HEK293 (cell line): ENCODE measurements at regions not wholly inside any gene's neighbourhood (a gene's known extent, or its start where the extent isn't known, plus 50 kb on each side); places are given as distances from the start of the nearest gene placed in this dataset.

Source experiments
- CTCF ChIA-PET: fragments of 350-600 bp; formaldehyde crosslinking; extraction: SDS; loops from one replicate; lab custom pipeline; 2021; ENCODE audit warnings: antibody characterized with exemption; lab: Yijun Ruan, JAX
- POLR2A ChIA-PET: fragments of 300-600 bp; formaldehyde crosslinking; extraction: SDS; loops from one replicate; lab custom pipeline; 2020; ENCODE audit warnings: antibody characterized with exemption, inconsistent platforms; lab: Yijun Ruan, JAX
- H3K27ac ChIP-seq: fragments of 200-500 bp; sonication (Bioruptor generic); 2 replicates; pipeline ENCODE4 v1.5.1; 2014; ENCODE audit warnings: low read depth, low read length, control low read depth, inconsistent platforms; ENCODE audit errors: extremely low read depth
- H3K36me3 ChIP-seq, 2 experiments: fragments of 200-500 bp in 1 of 2; sonication (Bioruptor generic) in 1 of 2; 1 replicate in 1 of 2; 2 replicates in 1 of 2; pipeline ENCODE4 v1.5.1; 2014 to 2017; ENCODE audit warnings: inconsistent platforms in 2 of 2, low read length in 2 of 2; ENCODE audit not compliant: control insufficient read depth in 2 of 2, insufficient read depth in 1 of 2
- H3K4me1 ChIP-seq: fragments of 200-500 bp; sonication (Bioruptor generic); 2 replicates; pipeline ENCODE4 v1.5.1; 2014; ENCODE audit warnings: mild to moderate bottlenecking, low read length, inconsistent platforms; ENCODE audit not compliant: control insufficient read depth, insufficient read depth
- H3K4me3 ChIP-seq: 2 replicates; pipeline ENCODE4 v1.5.1; 2011; ENCODE audit warnings: low read depth, mild to moderate bottlenecking, control low read depth, low read length, moderate library complexity
- H3K9me3 ChIP-seq: fragments of 200-500 bp; sonication (Bioruptor generic); 2 replicates; pipeline ENCODE4 v1.5.1; 2014; ENCODE audit warnings: low read depth, low read length, inconsistent platforms; ENCODE audit not compliant: control insufficient read depth, insufficient read depth
- OSR2 ChIP-seq: fragments of 450-650 bp; formaldehyde crosslinking; IDR thresholded peaks from 2 replicates; pipeline ENCODE4 v1.5.1; 2016; ENCODE audit warnings: missing biosample characterization, missing genetic modification characterization
- SCRT2 ChIP-seq: fragments of 450-650 bp; formaldehyde crosslinking; IDR thresholded peaks from 2 replicates; pipeline ENCODE4 v1.5.1; 2016; ENCODE audit warnings: missing biosample characterization, missing genetic modification characterization
- ZBTB7A ChIP-seq: fragments of 450-650 bp; formaldehyde crosslinking; IDR thresholded peaks from 2 replicates; pipeline ENCODE4 v1.5.1; 2016; ENCODE audit warnings: low read depth, missing biosample characterization, missing genetic modification characterization
- ZFHX2 ChIP-seq: fragments of 450-650 bp; formaldehyde crosslinking; conservative IDR thresholded peaks from 2 replicates; pipeline ENCODE4 v1.5.1; 2016; ENCODE audit warnings: missing biosample characterization, missing genetic modification characterization
- ZNF132 ChIP-seq: fragments of 450-650 bp; formaldehyde crosslinking; IDR thresholded peaks from 2 replicates; pipeline ENCODE4 v1.5.1; 2017; ENCODE audit warnings: missing biosample characterization, missing genetic modification characterization, borderline replicate concordance
- ZNF148 ChIP-seq: fragments of 450-650 bp; formaldehyde crosslinking; IDR thresholded peaks from 2 replicates; pipeline ENCODE4 v1.5.0; 2017; ENCODE audit warnings: missing biosample characterization, missing genetic modification characterization, borderline replicate concordance
- ZNF223 ChIP-seq: fragments of 450-650 bp; formaldehyde crosslinking; IDR thresholded peaks from 2 replicates; pipeline ENCODE4 v1.5.1; 2016; ENCODE audit warnings: missing biosample characterization, missing genetic modification characterization
- ZNF23 ChIP-seq: fragments of 450-650 bp; formaldehyde crosslinking; IDR thresholded peaks from 2 replicates; pipeline ENCODE4 v1.5.1; 2016; ENCODE audit warnings: missing biosample characterization, missing genetic modification characterization, borderline replicate concordance
- ZNF292 ChIP-seq: fragments of 450-650 bp; formaldehyde crosslinking; IDR thresholded peaks from 2 replicates; pipeline ENCODE4 v1.5.1; 2016; ENCODE audit warnings: low read depth, missing biosample characterization, missing genetic modification characterization, borderline replicate concordance
- ZNF311 ChIP-seq: fragments of 450-650 bp; formaldehyde crosslinking; IDR thresholded peaks from 2 replicates; pipeline ENCODE4 v1.5.1; 2017; ENCODE audit warnings: missing biosample characterization, missing genetic modification characterization, borderline replicate concordance
- ZNF366 ChIP-seq: fragments of 450-650 bp; formaldehyde crosslinking; conservative IDR thresholded peaks from 2 replicates; pipeline ENCODE4 v1.5.1; 2016; ENCODE audit warnings: missing biosample characterization, missing genetic modification characterization
- ZNF416 ChIP-seq: fragments of 450-650 bp; formaldehyde crosslinking; IDR thresholded peaks from 2 replicates; pipeline ENCODE4 v1.5.1; 2016; ENCODE audit warnings: missing biosample characterization, missing genetic modification characterization
- ZNF645 ChIP-seq: fragments of 450-650 bp; formaldehyde crosslinking; IDR thresholded peaks from 2 replicates; pipeline ENCODE4; 2016; ENCODE audit warnings: missing biosample characterization, missing genetic modification characterization
- TF ChIP-seq, protein P1 (sequence below): fragments of 450-650 bp; formaldehyde crosslinking; IDR thresholded peaks from 2 replicates; pipeline ENCODE4 v1.5.1; 2016; ENCODE audit warnings: missing biosample characterization, missing genetic modification characterization, borderline replicate concordance
- TF ChIP-seq, protein P2 (sequence below): fragments of 450-650 bp; formaldehyde crosslinking; IDR thresholded peaks from 2 replicates; pipeline ENCODE4 v1.5.1; 2016; ENCODE audit warnings: missing biosample characterization, missing genetic modification characterization

- TF ChIP-seq ZNF148 (tag by site-specific recombination): no peak
Observed at GRCh38 chr2:120989512-120990441, 254.1 kb downstream of the GLI2 start (continued).

DNA sequence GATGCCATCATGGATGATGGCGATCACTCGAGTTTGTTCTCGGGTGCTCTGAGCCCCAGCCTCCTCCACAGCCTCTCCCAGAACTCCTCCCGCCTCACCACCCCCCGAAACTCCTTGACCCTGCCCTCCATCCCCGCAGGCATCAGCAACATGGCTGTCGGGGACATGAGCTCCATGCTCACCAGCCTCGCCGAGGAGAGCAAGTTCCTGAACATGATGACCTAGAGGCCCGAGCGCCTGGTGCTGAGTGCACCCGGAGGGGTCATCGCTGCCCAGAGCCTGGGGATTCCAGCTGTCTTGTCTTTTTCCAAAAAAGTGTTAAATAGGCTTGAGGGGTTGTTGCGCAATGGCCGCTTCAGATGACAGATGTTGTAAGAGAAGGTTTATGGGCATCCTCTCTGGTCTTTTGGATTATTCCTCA is 254.8 kb downstream of the GLI2 start:
- H3K4me3 ChIP-seq: no peak overlapping the region
- peaks cover 0 to 49% of the 10 kb centered on the region in 2 experiments; a peak in 1 of 3 replicates for H3K36me3 ChIP-seq

More for the DNA sequence above, 254.8 kb downstream of the GLI2 start:
- TF ChIP-seq ZFHX2 (tag by site-specific recombination): no peak
- TF ChIP-seq SCRT2 (tag by site-specific recombination): no peak
- no peak for TF ChIP-seq ZNF132 (tag by site-specific recombination)
- TF ChIP-seq ZNF292 (tag by site-specific recombination): no peak
- no peak for TF ChIP-seq ZNF311 (tag by site-specific recombination)
- no peak for TF ChIP-seq ZNF416
- TF ChIP-seq, protein P1, sequence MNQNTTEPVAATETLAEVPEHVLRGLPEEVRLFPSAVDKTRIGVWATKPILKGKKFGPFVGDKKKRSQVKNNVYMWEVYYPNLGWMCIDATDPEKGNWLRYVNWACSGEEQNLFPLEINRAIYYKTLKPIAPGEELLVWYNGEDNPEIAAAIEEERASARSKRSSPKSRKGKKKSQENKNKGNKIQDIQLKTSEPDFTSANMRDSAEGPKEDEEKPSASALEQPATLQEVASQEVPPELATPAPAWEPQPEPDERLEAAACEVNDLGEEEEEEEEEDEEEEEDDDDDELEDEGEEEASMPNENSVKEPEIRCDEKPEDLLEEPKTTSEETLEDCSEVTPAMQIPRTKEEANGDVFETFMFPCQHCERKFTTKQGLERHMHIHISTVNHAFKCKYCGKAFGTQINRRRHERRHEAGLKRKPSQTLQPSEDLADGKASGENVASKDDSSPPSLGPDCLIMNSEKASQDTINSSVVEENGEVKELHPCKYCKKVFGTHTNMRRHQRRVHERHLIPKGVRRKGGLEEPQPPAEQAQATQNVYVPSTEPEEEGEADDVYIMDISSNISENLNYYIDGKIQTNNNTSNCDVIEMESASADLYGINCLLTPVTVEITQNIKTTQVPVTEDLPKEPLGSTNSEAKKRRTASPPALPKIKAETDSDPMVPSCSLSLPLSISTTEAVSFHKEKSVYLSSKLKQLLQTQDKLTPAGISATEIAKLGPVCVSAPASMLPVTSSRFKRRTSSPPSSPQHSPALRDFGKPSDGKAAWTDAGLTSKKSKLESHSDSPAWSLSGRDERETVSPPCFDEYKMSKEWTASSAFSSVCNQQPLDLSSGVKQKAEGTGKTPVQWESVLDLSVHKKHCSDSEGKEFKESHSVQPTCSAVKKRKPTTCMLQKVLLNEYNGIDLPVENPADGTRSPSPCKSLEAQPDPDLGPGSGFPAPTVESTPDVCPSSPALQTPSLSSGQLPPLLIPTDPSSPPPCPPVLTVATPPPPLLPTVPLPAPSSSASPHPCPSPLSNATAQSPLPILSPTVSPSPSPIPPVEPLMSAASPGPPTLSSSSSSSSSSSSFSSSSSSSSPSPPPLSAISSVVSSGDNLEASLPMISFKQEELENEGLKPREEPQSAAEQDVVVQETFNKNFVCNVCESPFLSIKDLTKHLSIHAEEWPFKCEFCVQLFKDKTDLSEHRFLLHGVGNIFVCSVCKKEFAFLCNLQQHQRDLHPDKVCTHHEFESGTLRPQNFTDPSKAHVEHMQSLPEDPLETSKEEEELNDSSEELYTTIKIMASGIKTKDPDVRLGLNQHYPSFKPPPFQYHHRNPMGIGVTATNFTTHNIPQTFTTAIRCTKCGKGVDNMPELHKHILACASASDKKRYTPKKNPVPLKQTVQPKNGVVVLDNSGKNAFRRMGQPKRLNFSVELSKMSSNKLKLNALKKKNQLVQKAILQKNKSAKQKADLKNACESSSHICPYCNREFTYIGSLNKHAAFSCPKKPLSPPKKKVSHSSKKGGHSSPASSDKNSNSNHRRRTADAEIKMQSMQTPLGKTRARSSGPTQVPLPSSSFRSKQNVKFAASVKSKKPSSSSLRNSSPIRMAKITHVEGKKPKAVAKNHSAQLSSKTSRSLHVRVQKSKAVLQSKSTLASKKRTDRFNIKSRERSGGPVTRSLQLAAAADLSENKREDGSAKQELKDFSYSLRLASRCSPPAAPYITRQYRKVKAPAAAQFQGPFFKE (tag by site-specific recombination): no peak
- TF ChIP-seq ZBTB7A (tag by site-specific recombination): no peak
- no peak for TF ChIP-seq OSR2
- TF ChIP-seq ZNF223 (tag by site-specific recombination): no peak
- TF ChIP-seq ZNF645: no peak
- TF ChIP-seq, protein P2, sequence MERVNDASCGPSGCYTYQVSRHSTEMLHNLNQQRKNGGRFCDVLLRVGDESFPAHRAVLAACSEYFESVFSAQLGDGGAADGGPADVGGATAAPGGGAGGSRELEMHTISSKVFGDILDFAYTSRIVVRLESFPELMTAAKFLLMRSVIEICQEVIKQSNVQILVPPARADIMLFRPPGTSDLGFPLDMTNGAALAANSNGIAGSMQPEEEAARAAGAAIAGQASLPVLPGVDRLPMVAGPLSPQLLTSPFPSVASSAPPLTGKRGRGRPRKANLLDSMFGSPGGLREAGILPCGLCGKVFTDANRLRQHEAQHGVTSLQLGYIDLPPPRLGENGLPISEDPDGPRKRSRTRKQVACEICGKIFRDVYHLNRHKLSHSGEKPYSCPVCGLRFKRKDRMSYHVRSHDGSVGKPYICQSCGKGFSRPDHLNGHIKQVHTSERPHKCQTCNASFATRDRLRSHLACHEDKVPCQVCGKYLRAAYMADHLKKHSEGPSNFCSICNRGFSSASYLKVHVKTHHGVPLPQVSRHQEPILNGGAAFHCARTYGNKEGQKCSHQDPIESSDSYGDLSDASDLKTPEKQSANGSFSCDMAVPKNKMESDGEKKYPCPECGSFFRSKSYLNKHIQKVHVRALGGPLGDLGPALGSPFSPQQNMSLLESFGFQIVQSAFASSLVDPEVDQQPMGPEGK: no peak
- TF ChIP-seq ZNF366 (tag by site-specific recombination): no peak
- TF ChIP-seq ZNF23 (tag by site-specific recombination): no peak
- Histone ChIP-seq H3K4me1 (no peaks in the 10 kb centered on the region), H3K9me3 (no peaks in the 10 kb centered on the region), H3K27ac (no peak overlapping the region)
- CTCF ChIA-PET: no interaction called here
- POLR2A ChIA-PET: no interaction called here
